Keratinocyte (primary cell): ENCODE measurements at regions not wholly inside any gene's neighbourhood (a gene's known extent, or its start where the extent isn't known, plus 50 kb on each side); places are given as distances from the start of the nearest gene placed in this dataset.

Source experiments
- DNase-seq: peaks from one replicate; pipeline ENCODE4 v3.0.0-alpha.2; 2011; ENCODE audit warnings: low read depth, missing footprints, low spot score
- FAIRE-seq: peaks from 2 replicates; lab custom pipeline; 2011; peaks lifted over from hg19 to GRCh38; lab: Jason Lieb, UNC
- H2AFZ ChIP-seq: 2 replicates; pipeline ENCODE4 v1.6.0; 2012; ENCODE audit warnings: low read length, control low read depth, inconsistent platforms; ENCODE audit not compliant: control insufficient read depth
- H3K27ac ChIP-seq: 2 replicates; pipeline ENCODE4 v1.5.1; 2011; ENCODE audit warnings: low read length; ENCODE audit not compliant: control insufficient read depth, insufficient read depth
- H3K27me3 ChIP-seq: 3 replicates; pipeline ENCODE4 v1.6.0; 2011; ENCODE audit warnings: low read length; ENCODE audit not compliant: control insufficient read depth, insufficient read depth; ENCODE audit errors: extremely low read depth
- H3K36me3 ChIP-seq, 2 experiments: 2 replicates in 1 of 2; 3 replicates in 1 of 2; pipeline ENCODE4 v1.5.1; 2011; ENCODE audit warnings: low read length in 2 of 2, mild to moderate bottlenecking in 1 of 2; ENCODE audit not compliant: control insufficient read depth in 2 of 2, insufficient read depth in 2 of 2; ENCODE audit errors: extremely low read depth in 1 of 2
- H3K4me1 ChIP-seq: 3 replicates; pipeline ENCODE4 v1.5.1; 2011; ENCODE audit warnings: low read length; ENCODE audit not compliant: control insufficient read depth, insufficient read depth; ENCODE audit errors: extremely low read depth
- H3K4me2 ChIP-seq: 3 replicates; pipeline ENCODE4 v1.6.0; 2011; ENCODE audit warnings: low read depth, low read length; ENCODE audit not compliant: control insufficient read depth, insufficient read depth; ENCODE audit errors: extremely low read depth
- H3K4me3 ChIP-seq, 3 experiments: fragments of 200-600 bp in 1 of 3; sonication (generic) in 1 of 3; 2 replicates in 2 of 3; 3 replicates in 1 of 3; pipeline ENCODE4 v1.5.1; 2011 to 2016; ENCODE audit warnings: low read length in 3 of 3, mild to moderate bottlenecking in 3 of 3, control low read depth in 2 of 3, inconsistent platforms in 1 of 3, low read depth in 1 of 3, mixed read lengths in 1 of 3, mixed run types in 1 of 3, moderate library complexity in 1 of 3; ENCODE audit not compliant: control insufficient read depth in 2 of 3, insufficient read depth in 2 of 3; ENCODE audit errors: extremely low read depth in 1 of 3
- H3K79me2 ChIP-seq: 2 replicates; pipeline ENCODE4 v1.6.0; 2012; ENCODE audit warnings: low read length; ENCODE audit not compliant: control insufficient read depth, insufficient read depth
- H3K9ac ChIP-seq: 3 replicates; pipeline ENCODE4 v1.6.0; 2011; ENCODE audit warnings: low read length; ENCODE audit not compliant: control insufficient read depth, insufficient read depth; ENCODE audit errors: extremely low read depth
- H3K9me1 ChIP-seq: 3 replicates; pipeline ENCODE4 v1.6.0; 2011; ENCODE audit warnings: low read length; ENCODE audit not compliant: control insufficient read depth, insufficient read depth; ENCODE audit errors: extremely low read depth
- H3K9me3 ChIP-seq: 2 replicates; pipeline ENCODE4 v1.5.1; 2012; ENCODE audit warnings: low read depth, low read length; ENCODE audit not compliant: control insufficient read depth
- H4K20me1 ChIP-seq: 3 replicates; pipeline ENCODE4 v1.6.0; 2011; ENCODE audit warnings: low read length; ENCODE audit not compliant: control insufficient read depth, insufficient read depth; ENCODE audit errors: extremely low read depth
- CTCF ChIP-seq, 3 experiments: IDR thresholded peaks in 1 of 3; conservative IDR thresholded peaks in 1 of 3; optimal IDR thresholded peaks in 1 of 3; 2 replicates in 2 of 3; 3 replicates in 1 of 3; pipeline versions ENCODE3 to v1.5.1; 2011; ENCODE audit warnings: low read length in 3 of 3, mild to moderate bottlenecking in 3 of 3, moderate library complexity in 2 of 3, control low read depth in 1 of 3, inconsistent platforms in 1 of 3; ENCODE audit not compliant: insufficient read depth in 2 of 3; ENCODE audit errors: extremely low read depth in 1 of 3
- EZH2 ChIP-seq: IDR thresholded peaks from one replicate; pipeline ENCODE4 v1.6.1; 2012; ENCODE audit warnings: inconsistent platforms, mild to moderate bottlenecking, low read length, moderate library complexity
- dilution Hi-C: fragments of 300-500 bp; cut with MboI; formaldehyde crosslinking; loops from one replicate; pipeline ENCODE4 v1.7.0; 2020; ENCODE audit warnings: low sequenced_read_pairs; ENCODE audit not compliant: extremely low pct_ligation_motif_present

GRCh38 chr12:17076811-17077210, 470.8 kb upstream of the LMO3 start:
- H2AFZ ChIP-seq = no peak overlapping the region
- no peak overlapping the region for H3K4me3 ChIP-seq
- FAIRE-seq (no peak), DNase-seq (no peak)
- no peaks in the 10 kb centered on the region for H3K79me2 ChIP-seq
- no peak overlapping the region for H3K4me2 ChIP-seq
- no peaks in the 10 kb centered on the region for H3K9me3 ChIP-seq
- H3K4me1 ChIP-seq = no peaks in the 10 kb centered on the region
- no peak for TF ChIP-seq EZH2
- no peak for TF ChIP-seq CTCF (optimal IDR thresholded peaks at IDR 0.05 in 1 of 3, IDR thresholded peaks at IDR 0.05 in 1 of 3, conservative IDR thresholded peaks at IDR 0.05 in 1 of 3; ENCODE audit: extremely low read depth in 1 of 3, insufficient read depth in 2 of 3, low read length in 3 of 3)
- no peak overlapping the region for H3K27ac ChIP-seq
- no peaks in the 10 kb centered on the region for H4K20me1 ChIP-seq
- H3K36me3 ChIP-seq = no peaks in the 10 kb centered on the region
- dilution Hi-C loops = no loop called here
- H3K9ac ChIP-seq = no peak overlapping the region
- no peaks in the 10 kb centered on the region for H3K27me3 ChIP-seq
- H3K9me1 ChIP-seq = no peaks in the 10 kb centered on the region

- TF ChIP-seq EZH2 (no peak), CTCF (optimal IDR thresholded peaks at IDR 0.05 in 1 of 3, IDR thresholded peaks at IDR 0.05 in 1 of 3, conservative IDR thresholded peaks at IDR 0.05 in 1 of 3; ENCODE audit: extremely low read depth in 1 of 3, insufficient read depth in 2 of 3, low read length in 3 of 3) (no peak)
- no peak overlapping the region for H3K4me2 ChIP-seq
- H3K4me3 ChIP-seq = no peak overlapping the region
- no peaks in the 10 kb centered on the region for H4K20me1 ChIP-seq
- dilution Hi-C loops = no loop called here
- no peaks in the 10 kb centered on the region for H3K79me2 ChIP-seq
- no peak overlapping the region for H2AFZ ChIP-seq
- H3K9me3 ChIP-seq = no peaks in the 10 kb centered on the region
- H3K36me3 ChIP-seq = no peaks in the 10 kb centered on the region
- no peak overlapping the region for H3K27ac ChIP-seq
- no peak for FAIRE-seq
- H3K4me1 ChIP-seq = no peaks in the 10 kb centered on the region
- H3K9ac ChIP-seq = no peak overlapping the region
- DNase-seq = no peak
- no peaks in the 10 kb centered on the region for H3K27me3 ChIP-seq
- H3K9me1 ChIP-seq = no peaks in the 10 kb centered on the region
Measured at GRCh38 chr12:17076028-17076744, 470.2 kb upstream of the LMO3 start.
